Uterus (tissue), 3 donors: ENCODE measurements at regions not wholly inside any gene's neighbourhood (a gene's known extent, or its start where the extent isn't known, plus 50 kb on each side); places are given as distances from the start of the nearest gene placed in this dataset.
"Not testable (repeated sequence)": the region's sequence is repeated elsewhere in the genome, so short reads cannot be mapped to it uniquely, and the experiment has no call there.

ENCODE experiments used
- DNase-seq, 2 donors: peaks; one replicate each; pipeline ENCODE4 v3.0.0-alpha.2; 2019 to 2020
- H3K27ac ChIP-seq, 2 donors: fragments of 200-600 bp; sonication (generic); 1 replicate in 1 of 2; 2 replicates in 1 of 2; pipeline ENCODE4 v1.5.1; 2016 to 2018
- H3K27me3 ChIP-seq, 2 donors: fragments of 200-600 bp; sonication (generic); one replicate each; pipeline ENCODE4 v1.5.1; 2018 to 2019; ENCODE audit warnings: control low read depth in 1 of 2
- H3K36me3 ChIP-seq, 2 donors: fragments of 200-600 bp; sonication (generic); one replicate each; pipeline ENCODE4 v1.5.1; 2019; ENCODE audit warnings: control low read depth in 1 of 2
- H3K4me1 ChIP-seq, 2 donors: fragments of 200-600 bp; sonication (generic); one replicate each; pipeline ENCODE4 v1.5.1; 2018 to 2019; ENCODE audit warnings: control low read depth in 1 of 2
- H3K4me3 ChIP-seq, 2 donors: fragments of 200-600 bp; sonication (generic); 1 replicate in 1 of 2; 2 replicates in 1 of 2; pipeline ENCODE4 v1.5.1; 2018 to 2019; ENCODE audit warnings: mild to moderate bottlenecking in 1 of 2
- H3K9me3 ChIP-seq, 2 donors: fragments of 200-600 bp; sonication (generic); one replicate each; pipeline ENCODE4 v1.5.1; 2019; ENCODE audit warnings: control low read depth in 1 of 2
- CTCF ChIP-seq, 4 experiments: fragments of 200-600 bp in 2 of 4; fragments of 450-650 bp in 2 of 4; sonication (generic) in 2 of 4; IDR thresholded peaks; one replicate each; pipeline ENCODE4 v1.5.1; 2016 to 2019; ENCODE audit warnings: antibody characterized with exemption in 4 of 4, mild to moderate bottlenecking in 2 of 4, moderate library complexity in 1 of 4
- POLR2A ChIP-seq, 2 donors: fragments of 450-650 bp; IDR thresholded peaks; one replicate each; pipeline ENCODE4 v1.6.1; 2016; ENCODE audit warnings: antibody characterized with exemption in 2 of 2, mild to moderate bottlenecking in 1 of 2, moderate library complexity in 1 of 2
- intact Hi-C: fragments of 100-400 bp; cut with DNase I; formaldehyde crosslinking; loops from one replicate; pipeline ENCODE4 v1.15.1; 2023; ENCODE audit warnings: low total_unique reads
- donor health status: DM: yes; HTN: yes; CAD: no.

DNA sequence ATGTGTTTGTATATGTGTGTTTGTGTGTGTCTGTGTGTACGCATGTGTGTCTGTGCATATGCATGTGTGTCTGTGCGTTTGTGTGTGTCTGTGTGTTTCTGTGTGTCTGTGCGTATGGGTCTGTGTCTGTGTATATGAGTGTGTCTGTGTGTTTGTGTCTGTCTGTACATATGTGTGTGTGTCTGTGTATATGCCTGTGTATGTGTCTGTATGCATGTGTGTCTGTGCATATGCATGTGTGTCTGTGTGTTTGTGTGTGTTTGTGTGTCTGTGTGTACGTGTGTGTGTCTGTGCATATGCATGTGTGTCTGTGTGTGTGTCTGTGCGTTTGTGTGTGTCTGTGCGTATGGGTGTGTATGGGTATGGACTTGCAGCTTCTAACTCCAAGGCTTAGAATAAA lies 174.0 kb upstream of the NOX3 start:
- no peak for TF ChIP-seq POLR2A (IDR thresholded peaks at IDR 0.05)
- no peak for TF ChIP-seq CTCF (IDR thresholded peaks at IDR 0.05)
- H3K36me3 ChIP-seq, result no peaks in the 10 kb centered on the region

GRCh38 chr6:155628306-155628705 lies 172.7 kb upstream of the NOX3 start:
- DNase-seq, result no peak
- no peaks in the 10 kb centered on the region for H3K27me3 ChIP-seq
- TF ChIP-seq CTCF (IDR thresholded peaks at IDR 0.05), result no peak
- TF ChIP-seq POLR2A (IDR thresholded peaks at IDR 0.05), result no peak
- H3K9me3 ChIP-seq, result no peaks in the 10 kb centered on the region
- no peak overlapping the region for H3K27ac ChIP-seq
- intact Hi-C loops, result no loop called here
- no peaks in the 10 kb centered on the region for H3K36me3 ChIP-seq
- no peaks in the 10 kb centered on the region for H3K4me1 ChIP-seq
- no peak overlapping the region for H3K4me3 ChIP-seq

More for the DNA sequence above, 174.0 kb upstream of the NOX3 start:
- Histone ChIP-seq H3K27me3 (no peaks in the 10 kb centered on the region), H3K4me3 (no peak overlapping the region), H3K27ac (no peak overlapping the region), H3K9me3 (no peaks in the 10 kb centered on the region), H3K4me1 (no peaks in the 10 kb centered on the region)
- DNase-seq, result no peak
- intact Hi-C loops, result no loop called here

DNA sequence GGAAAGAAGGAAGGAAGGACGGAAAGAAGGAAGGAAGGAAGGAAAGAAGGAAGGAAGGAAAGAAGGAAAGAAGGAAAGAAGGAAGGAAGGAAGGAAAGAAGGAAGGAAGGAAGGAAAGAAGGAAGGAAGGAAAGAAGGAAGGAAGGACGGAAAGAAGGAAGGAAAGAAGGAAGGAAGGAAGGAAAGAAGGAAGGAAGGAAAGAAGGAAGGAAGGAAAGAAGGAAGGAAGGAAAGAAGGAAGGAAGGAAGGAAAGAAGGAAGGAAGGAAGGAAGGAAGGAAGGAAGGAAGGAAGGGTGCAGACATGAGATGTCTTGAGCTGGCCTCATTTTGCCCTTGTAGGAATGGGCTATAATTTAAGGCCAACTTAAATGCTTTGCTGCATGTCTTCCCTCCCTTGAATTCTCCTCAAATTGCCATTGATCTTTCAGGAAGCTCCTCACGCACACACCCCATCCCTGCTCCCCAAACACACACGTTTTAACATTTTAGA lies 172.1 kb upstream of the NOX3 start:
- H3K4me1 ChIP-seq, H3K4me3 ChIP-seq, H3K27me3 ChIP-seq, DNase-seq, intact Hi-C loops, H3K27ac ChIP-seq, H3K9me3 ChIP-seq, H3K36me3 ChIP-seq: not testable (repeated sequence)

GRCh38 chr6:155623450-155624178 lies 168.0 kb upstream of the NOX3 start:
- intact Hi-C loops, result no loop called here
- Histone ChIP-seq H3K9me3 (no peaks in the 10 kb centered on the region), H3K4me1 (no peaks in the 10 kb centered on the region), H3K36me3 (no peaks in the 10 kb centered on the region), H3K27ac (no peak overlapping the region), H3K27me3 (no peaks in the 10 kb centered on the region), H3K4me3 (no peak overlapping the region)
- no peak for DNase-seq
- TF ChIP-seq POLR2A (IDR thresholded peaks at IDR 0.05), result no peak

GRCh38 chr6:155614606-155615005 lies 159.0 kb upstream of the NOX3 start:
- Histone ChIP-seq H3K9me3 (no peaks in the 10 kb centered on the region), H3K27ac (no peak overlapping the region), H3K4me3 (no peak overlapping the region), H3K27me3 (no peaks in the 10 kb centered on the region), H3K4me1 (no peaks in the 10 kb centered on the region), H3K36me3 (no peaks in the 10 kb centered on the region)
- TF ChIP-seq POLR2A (IDR thresholded peaks at IDR 0.05), result no peak
- TF ChIP-seq CTCF (IDR thresholded peaks at IDR 0.05), result no peak
- intact Hi-C loops, result no loop called here
- no peak for DNase-seq

DNA sequence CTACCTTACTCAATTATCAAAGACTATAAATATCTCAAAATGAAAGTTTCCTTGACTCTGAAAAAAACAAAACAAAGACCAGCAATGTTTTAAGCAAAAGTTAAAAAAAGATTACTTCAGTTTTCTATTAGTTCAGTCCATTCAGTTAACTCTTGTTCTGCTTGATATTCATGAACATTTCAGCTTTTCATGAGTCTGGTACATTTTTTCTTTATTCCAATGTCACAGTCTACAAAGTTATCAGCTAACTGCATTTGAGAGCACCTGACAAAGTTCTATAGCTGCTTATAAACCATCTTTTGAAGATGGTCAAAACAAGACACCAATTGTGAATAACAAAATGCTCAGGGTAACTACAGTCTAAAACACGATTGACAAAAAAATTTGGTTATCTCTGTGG lies 156.1 kb upstream of the NOX3 start:
- intact Hi-C loops, result no loop called here
- Histone ChIP-seq H3K36me3 (no peaks in the 10 kb centered on the region), H3K4me3 (no peak overlapping the region), H3K27me3 (no peaks in the 10 kb centered on the region), H3K27ac (no peak overlapping the region), H3K4me1 (no peaks in the 10 kb centered on the region), H3K9me3 (no peaks in the 10 kb centered on the region)
- no peak for TF ChIP-seq POLR2A (IDR thresholded peaks at IDR 0.05)
- no peak for DNase-seq

DNA sequence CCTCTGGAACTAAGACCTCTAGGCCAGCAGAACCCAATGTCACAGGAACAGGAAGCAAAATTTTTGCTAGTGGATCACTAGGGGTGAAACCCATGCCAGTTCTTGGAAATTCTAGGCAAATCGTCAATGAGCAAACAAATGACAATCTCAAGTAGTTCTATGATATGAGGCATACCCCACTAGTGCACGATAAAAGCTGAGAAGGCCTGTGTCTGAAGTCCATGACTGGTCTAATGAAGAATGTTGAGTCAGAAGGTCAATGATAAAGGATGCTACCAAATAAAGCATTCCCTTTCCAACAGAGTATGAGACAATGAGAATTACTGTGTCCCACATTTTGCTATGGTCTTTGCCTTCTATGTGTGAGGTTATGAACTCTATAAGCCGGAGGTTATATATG lies 149.4 kb upstream of the NOX3 start:
- Histone ChIP-seq H3K9me3 (no peaks in the 10 kb centered on the region), H3K27me3 (no peaks in the 10 kb centered on the region), H3K4me3 (no peak overlapping the region), H3K27ac (no peak overlapping the region), H3K4me1 (no peaks in the 10 kb centered on the region), H3K36me3 (no peaks in the 10 kb centered on the region)
- no peak for TF ChIP-seq CTCF (IDR thresholded peaks at IDR 0.05)
- TF ChIP-seq POLR2A (IDR thresholded peaks at IDR 0.05), result no peak
- DNase-seq, result no peak
- intact Hi-C loops, result no loop called here
